ENCODE measurements at regions not wholly inside any gene's neighbourhood (a gene's known extent, or its start where the extent isn't known, plus 50 kb on each side); places are given as distances from the start of the nearest gene placed in this dataset.

DNA sequence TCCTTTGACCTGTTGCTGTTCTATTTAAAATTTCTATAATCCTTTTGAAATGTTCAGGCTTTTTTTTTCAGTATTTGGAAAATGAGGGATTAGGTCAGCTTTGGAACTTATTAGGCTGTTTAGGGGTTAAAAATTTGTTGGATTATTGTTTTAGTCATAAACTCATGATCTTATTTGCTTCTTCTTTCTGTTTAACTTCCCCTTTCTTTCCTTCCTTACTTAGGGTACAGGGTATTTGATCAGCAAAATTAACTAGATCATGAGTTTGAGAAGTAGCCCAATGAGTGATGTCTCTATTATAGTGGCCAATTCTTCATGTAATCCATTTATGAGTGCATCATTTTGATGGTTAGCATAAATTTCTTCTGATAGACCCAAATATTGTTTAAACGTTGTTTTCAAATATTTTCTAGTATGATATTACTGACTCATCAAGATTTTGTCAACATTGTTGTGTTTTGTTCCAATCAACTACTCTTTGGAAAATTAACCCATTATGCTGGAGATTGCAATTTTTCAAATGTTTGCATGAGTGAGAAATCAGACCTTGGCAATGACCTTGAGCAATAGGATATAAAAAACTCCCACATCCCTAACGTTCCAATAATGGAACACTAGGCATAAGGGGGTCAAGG is 94.4 kb downstream of the OTOR start:
- TF ChIP-seq, protein P1, sequence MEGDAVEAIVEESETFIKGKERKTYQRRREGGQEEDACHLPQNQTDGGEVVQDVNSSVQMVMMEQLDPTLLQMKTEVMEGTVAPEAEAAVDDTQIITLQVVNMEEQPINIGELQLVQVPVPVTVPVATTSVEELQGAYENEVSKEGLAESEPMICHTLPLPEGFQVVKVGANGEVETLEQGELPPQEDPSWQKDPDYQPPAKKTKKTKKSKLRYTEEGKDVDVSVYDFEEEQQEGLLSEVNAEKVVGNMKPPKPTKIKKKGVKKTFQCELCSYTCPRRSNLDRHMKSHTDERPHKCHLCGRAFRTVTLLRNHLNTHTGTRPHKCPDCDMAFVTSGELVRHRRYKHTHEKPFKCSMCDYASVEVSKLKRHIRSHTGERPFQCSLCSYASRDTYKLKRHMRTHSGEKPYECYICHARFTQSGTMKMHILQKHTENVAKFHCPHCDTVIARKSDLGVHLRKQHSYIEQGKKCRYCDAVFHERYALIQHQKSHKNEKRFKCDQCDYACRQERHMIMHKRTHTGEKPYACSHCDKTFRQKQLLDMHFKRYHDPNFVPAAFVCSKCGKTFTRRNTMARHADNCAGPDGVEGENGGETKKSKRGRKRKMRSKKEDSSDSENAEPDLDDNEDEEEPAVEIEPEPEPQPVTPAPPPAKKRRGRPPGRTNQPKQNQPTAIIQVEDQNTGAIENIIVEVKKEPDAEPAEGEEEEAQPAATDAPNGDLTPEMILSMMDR (IDR thresholded peaks at IDR 0.05; ENCODE audit: poor library complexity, severe bottlenecking), result no peak
- TF ChIP-seq POLR2AphosphoS5 (IDR thresholded peaks at IDR 0.05) (no peak), EP300 (conservative IDR thresholded peaks at IDR 0.05; ENCODE audit: poor library complexity, severe bottlenecking) (no peak), TAF1 (IDR thresholded peaks at IDR 0.05; ENCODE audit: low read depth) (no peak), EZH2 (IDR thresholded peaks at IDR 0.05; ENCODE audit: borderline replicate concordance, insufficient read depth, low read length, poor library complexity, severe bottlenecking) (no peak), REST (IDR thresholded peaks at IDR 0.05; ENCODE audit: borderline replicate concordance) (no peak), RAD21 (conservative IDR thresholded peaks at IDR 0.05) (no peak)
